ENCODE measurements at regions not wholly inside any gene's neighbourhood (a gene's known extent, or its start where the extent isn't known, plus 50 kb on each side); places are given as distances from the start of the nearest gene placed in this dataset.

- DNase-seq: no peak
- H3K4me3 ChIP-seq (ENCODE audit: low read depth, low read length): no peak overlapping the region
- no peaks in the 10 kb centered on the region for H3K9me3 ChIP-seq
- TF ChIP-seq, protein P1, sequence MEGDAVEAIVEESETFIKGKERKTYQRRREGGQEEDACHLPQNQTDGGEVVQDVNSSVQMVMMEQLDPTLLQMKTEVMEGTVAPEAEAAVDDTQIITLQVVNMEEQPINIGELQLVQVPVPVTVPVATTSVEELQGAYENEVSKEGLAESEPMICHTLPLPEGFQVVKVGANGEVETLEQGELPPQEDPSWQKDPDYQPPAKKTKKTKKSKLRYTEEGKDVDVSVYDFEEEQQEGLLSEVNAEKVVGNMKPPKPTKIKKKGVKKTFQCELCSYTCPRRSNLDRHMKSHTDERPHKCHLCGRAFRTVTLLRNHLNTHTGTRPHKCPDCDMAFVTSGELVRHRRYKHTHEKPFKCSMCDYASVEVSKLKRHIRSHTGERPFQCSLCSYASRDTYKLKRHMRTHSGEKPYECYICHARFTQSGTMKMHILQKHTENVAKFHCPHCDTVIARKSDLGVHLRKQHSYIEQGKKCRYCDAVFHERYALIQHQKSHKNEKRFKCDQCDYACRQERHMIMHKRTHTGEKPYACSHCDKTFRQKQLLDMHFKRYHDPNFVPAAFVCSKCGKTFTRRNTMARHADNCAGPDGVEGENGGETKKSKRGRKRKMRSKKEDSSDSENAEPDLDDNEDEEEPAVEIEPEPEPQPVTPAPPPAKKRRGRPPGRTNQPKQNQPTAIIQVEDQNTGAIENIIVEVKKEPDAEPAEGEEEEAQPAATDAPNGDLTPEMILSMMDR (IDR thresholded peaks at IDR 0.05; ENCODE audit: low read depth, low read length): no peak
- no peaks in the 10 kb centered on the region for H3K27me3 ChIP-seq
- H3K36me3 ChIP-seq: no peaks in the 10 kb centered on the region
- no peaks in the 10 kb centered on the region for H3K4me1 ChIP-seq
Measured at GRCh38 chr4:31549256-31549655, 829.1 kb downstream of the PCDH7 start.

DNA sequence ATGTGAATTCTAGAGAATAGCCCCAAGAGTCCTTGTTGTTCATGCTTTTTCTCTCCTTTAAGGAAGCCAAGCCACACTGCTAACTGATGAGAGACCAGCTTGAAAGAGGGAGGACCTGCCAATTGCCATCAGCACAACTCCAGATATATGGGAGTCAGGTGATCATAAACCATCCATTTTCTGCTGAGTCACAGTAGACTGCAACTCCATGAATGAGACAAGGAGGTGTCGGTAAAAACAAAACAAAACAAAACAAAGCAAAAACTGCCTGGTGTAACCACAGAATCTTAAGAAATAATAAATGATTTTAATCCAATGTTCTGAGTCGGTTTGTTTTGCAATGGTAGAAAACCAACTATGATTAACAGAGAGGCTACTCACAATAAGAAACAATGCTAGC is 837.3 kb downstream of the PCDH7 start:
- Histone ChIP-seq H3K4me1 (no peaks in the 10 kb centered on the region), H3K4me3 (ENCODE audit: low read depth, low read length) (no peak overlapping the region), H3K27me3 (no peaks in the 10 kb centered on the region), H3K9me3 (no peaks in the 10 kb centered on the region), H3K36me3 (no peaks in the 10 kb centered on the region)
- TF ChIP-seq, protein P1 (IDR thresholded peaks at IDR 0.05; ENCODE audit: low read depth, low read length): no peak
- DNase-seq: no peak

DNA sequence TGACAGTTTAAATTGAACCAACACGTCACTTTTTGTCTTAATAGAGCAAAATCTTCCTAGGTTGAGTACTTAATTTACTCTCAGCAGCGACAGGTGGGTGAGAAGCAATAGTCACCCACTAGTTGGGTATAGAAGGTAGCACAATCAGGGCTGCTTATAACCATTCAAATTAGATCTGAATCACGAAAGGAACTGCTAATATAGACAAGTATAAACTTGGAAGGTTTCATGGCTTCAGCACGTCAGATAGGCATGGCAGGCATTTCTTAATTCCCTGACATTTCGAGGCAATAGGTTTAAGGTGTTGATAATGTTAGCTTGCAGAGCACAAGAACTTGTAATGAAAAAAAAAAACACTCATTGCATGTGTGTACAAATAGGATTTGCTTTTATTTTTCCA is 853.4 kb downstream of the PCDH7 start:
- no peaks in the 10 kb centered on the region for H3K9me3 ChIP-seq
- H3K4me1 ChIP-seq: no peaks in the 10 kb centered on the region
- H3K27me3 ChIP-seq: no peaks in the 10 kb centered on the region
- TF ChIP-seq, protein P1 (IDR thresholded peaks at IDR 0.05; ENCODE audit: low read depth, low read length): no peak
- H3K36me3 ChIP-seq: no peaks in the 10 kb centered on the region
- DNase-seq: no peak
- H3K4me3 ChIP-seq (ENCODE audit: low read depth, low read length): no peak overlapping the region

GRCh38 chr4:31575504-31575903 is 855.3 kb downstream of the PCDH7 start:
- no peak for DNase-seq
- H3K36me3 ChIP-seq: no peaks in the 10 kb centered on the region
- H3K4me1 ChIP-seq: no peaks in the 10 kb centered on the region
- TF ChIP-seq, protein P1 (IDR thresholded peaks at IDR 0.05; ENCODE audit: low read depth, low read length): no peak
- no peak overlapping the region for H3K4me3 ChIP-seq (ENCODE audit: low read depth, low read length)
- H3K9me3 ChIP-seq: no peaks in the 10 kb centered on the region
- H3K27me3 ChIP-seq: no peaks in the 10 kb centered on the region

GRCh38 chr4:31580843-31581242 is 860.7 kb downstream of the PCDH7 start:
- H3K9me3 ChIP-seq: no peaks in the 10 kb centered on the region
- H3K36me3 ChIP-seq: no peaks in the 10 kb centered on the region
- H3K27me3 ChIP-seq: no peaks in the 10 kb centered on the region
- no peak overlapping the region for H3K4me3 ChIP-seq (ENCODE audit: low read depth, low read length)
- TF ChIP-seq, protein P1 (IDR thresholded peaks at IDR 0.05; ENCODE audit: low read depth, low read length): no peak
- DNase-seq: no peak
- no peaks in the 10 kb centered on the region for H3K4me1 ChIP-seq

DNA sequence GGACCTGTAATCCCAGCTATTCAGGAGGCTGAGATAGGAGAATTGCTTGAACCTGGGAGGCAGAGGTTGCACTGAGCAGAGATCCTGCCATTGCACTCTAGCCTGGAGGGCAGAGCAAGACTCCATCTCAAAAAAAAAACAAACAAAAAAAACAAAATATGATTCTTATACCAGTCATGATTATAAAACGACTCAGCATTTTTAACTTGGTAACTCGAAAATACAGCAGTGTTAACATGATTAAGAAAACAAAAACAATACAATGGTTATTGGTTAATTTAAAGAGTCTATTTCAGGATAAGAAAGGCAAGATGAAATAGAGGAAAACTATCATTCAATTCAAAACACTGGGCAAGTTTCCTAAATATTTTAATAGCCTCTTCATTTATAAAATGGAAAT is 865.3 kb downstream of the PCDH7 start:
- Histone ChIP-seq H3K4me1 (no peaks in the 10 kb centered on the region), H3K9me3 (no peaks in the 10 kb centered on the region), H3K36me3 (no peaks in the 10 kb centered on the region), H3K27me3 (no peaks in the 10 kb centered on the region), H3K4me3 (ENCODE audit: low read depth, low read length) (no peak overlapping the region)
- TF ChIP-seq, protein P1 (IDR thresholded peaks at IDR 0.05; ENCODE audit: low read depth, low read length): no peak
- DNase-seq: no peak

Data from BE2C (cell line).